HepG2 (cell line): ENCODE measurements at regions not wholly inside any gene's neighbourhood (a gene's known extent, or its start where the extent isn't known, plus 50 kb on each side); places are given as distances from the start of the nearest gene placed in this dataset.

ENCODE experiments used
- ATAC-seq: fragments of 200-7000 bp; cut with Tn5 transposase; 3 replicates; pipeline ENCODE4 v1.9.1; 2020; ENCODE audit warnings: mild to moderate bottlenecking, moderate library complexity
- BruUV-seq: library from RNA; stranded (reverse); fragments of 400-500 nt; replicated peaks from 2 replicates; lab custom pipeline; 2021; lab: Mats Ljungman, UMichigan
- CTCF ChIA-PET: fragments of 300-600 bp; formaldehyde crosslinking; extraction: SDS; loops from one replicate; lab custom pipeline; 2021; ENCODE audit warnings: low total read pairs, inconsistent platforms, low intra/inter-chr PET ratio; lab: Yijun Ruan, JAX
- POLR2A ChIA-PET: fragments of 350-600 bp; sonication (Branson Sonifier 250); formaldehyde crosslinking; loops from one replicate; lab custom pipeline; 2020; ENCODE audit warnings: antibody characterized with exemption, inconsistent platforms; lab: Yijun Ruan, JAX
- DNase-seq: peaks from one replicate; pipeline ENCODE4 v3.0.0-alpha.2; 2015; ENCODE audit warnings: low spot score
- FAIRE-seq: peaks from 3 replicates; lab custom pipeline; 2011; peaks lifted over from hg19 to GRCh38; lab: Jason Lieb, UNC
- H2AFZ ChIP-seq: one replicate; pipeline ENCODE4 v1.6.1; 2011; ENCODE audit warnings: low read length, inconsistent platforms
- H3K27ac ChIP-seq: fragments of 300-600 bp; 3 replicates; pipeline ENCODE4 v1.8.0; 2011; ENCODE audit warnings: mixed run types, mild to moderate bottlenecking, mixed read lengths, low read length, inconsistent platforms; ENCODE audit not compliant: insufficient read depth; ENCODE audit errors: extremely low read length
- H3K27me3 ChIP-seq, 2 experiments: fragments of 200-600 bp in 1 of 2; 2 replicates in 1 of 2; 3 replicates in 1 of 2; pipeline versions ENCODE4 v1.6.0 to v1.8.0; 2011; ENCODE audit warnings: low read length in 2 of 2, mild to moderate bottlenecking in 2 of 2, moderate library complexity in 2 of 2, inconsistent platforms in 1 of 2; ENCODE audit not compliant: insufficient read depth in 2 of 2, control insufficient read depth in 1 of 2
- H3K36me3 ChIP-seq, 2 experiments: fragments of 200-600 bp in 1 of 2; replicated peaks in 1 of 2; 2 replicates in 1 of 2; 3 replicates in 1 of 2; pipeline versions ENCODE4 v1.5.1 to v1.8.0; 2011; ENCODE audit warnings: low read length in 2 of 2, inconsistent platforms in 1 of 2; ENCODE audit not compliant: insufficient read depth in 2 of 2, control insufficient read depth in 1 of 2
- H3K4me1 ChIP-seq: 2 replicates; pipeline ENCODE4 v1.5.1; 2012; ENCODE audit warnings: low read length, inconsistent platforms; ENCODE audit not compliant: insufficient read depth
- H3K4me2 ChIP-seq: 2 replicates; pipeline ENCODE4 v1.6.0; 2011; ENCODE audit warnings: low read depth, low read length, inconsistent platforms
- H3K4me3 ChIP-seq, 3 experiments: fragments of 200-600 bp in 1 of 3; sonication (generic), shearing (Covaris generic) in 1 of 3; replicated peaks in 1 of 3; 2 replicates each; pipeline ENCODE4 v1.5.1; 2011 to 2016; ENCODE audit warnings: low read length in 3 of 3, inconsistent platforms in 2 of 3, low read depth in 2 of 3, mild to moderate bottlenecking in 2 of 3, control low read depth in 1 of 3, mixed read lengths in 1 of 3; ENCODE audit not compliant: insufficient read depth in 1 of 3
- H3K79me2 ChIP-seq: one replicate; pipeline ENCODE4 v1.6.1; 2011; ENCODE audit warnings: low read length, inconsistent platforms; ENCODE audit not compliant: insufficient read depth
- H3K9ac ChIP-seq: 2 replicates; pipeline ENCODE4 v1.6.0; 2011; ENCODE audit warnings: mild to moderate bottlenecking, low read depth, low read length, inconsistent platforms; ENCODE audit not compliant: insufficient read depth
- H3K9me3 ChIP-seq: 2 replicates; pipeline ENCODE4 v1.5.1; 2012; ENCODE audit warnings: mild to moderate bottlenecking, low read length
- H4K20me1 ChIP-seq: 2 replicates; pipeline ENCODE4 v1.6.0; 2011; ENCODE audit warnings: inconsistent platforms, mild to moderate bottlenecking, low read length, moderate library complexity; ENCODE audit not compliant: insufficient read depth
- BRF2 ChIP-seq: sonication (generic); formaldehyde crosslinking; IDR thresholded peaks from 2 replicates; pipeline ENCODE4 v1.8.1; 2022; ENCODE audit warnings: mild to moderate bottlenecking, missing genetic modification reagents
- HMG20A ChIP-seq: IDR thresholded peaks from 2 replicates; pipeline ENCODE4 v1.6.1; 2016; ENCODE audit warnings: borderline replicate concordance
- HMGXB4 ChIP-seq, 2 experiments: sonication (generic) in 1 of 2; formaldehyde crosslinking in 1 of 2; IDR thresholded peaks; 2 replicates each; pipeline versions ENCODE4 v1.4.0 to v1.6.1; 2018 to 2020; ENCODE audit warnings: missing genetic modification reagents in 2 of 2, borderline replicate concordance in 1 of 2, low read depth in 1 of 2, mild to moderate bottlenecking in 1 of 2, missing biosample characterization in 1 of 2
- IRF2 ChIP-seq: IDR thresholded peaks from 2 replicates; pipeline ENCODE4 v1.6.1; 2018; ENCODE audit warnings: missing genetic modification reagents, missing compliant biosample characterization
- ISL2 ChIP-seq: sonication (generic); formaldehyde crosslinking; IDR thresholded peaks from 2 replicates; pipeline ENCODE4 v1.5.0; 2020; ENCODE audit warnings: missing genetic modification reagents
- MXI1 ChIP-seq: IDR thresholded peaks from 3 replicates; pipeline ENCODE4 v1.6.1; 2012; ENCODE audit warnings: low read depth, low read length, inconsistent platforms, borderline replicate concordance
- NFRKB ChIP-seq: fragments of 450-650 bp; IDR thresholded peaks from 2 replicates; pipeline ENCODE4 v1.6.1; 2017
- RARA ChIP-seq: IDR thresholded peaks from 2 replicates; pipeline ENCODE4 v1.6.1; 2016; ENCODE audit warnings: missing genetic modification reagents, missing compliant biosample characterization
- RBM22 ChIP-seq: fragments of 200-400 bp; formaldehyde crosslinking; optimal IDR thresholded peaks from 2 replicates; pipeline ENCODE3; 2017; ENCODE audit warnings: mild to moderate bottlenecking, low read length, moderate library complexity
- SALL1 ChIP-seq: sonication (generic); formaldehyde crosslinking; IDR thresholded peaks from 2 replicates; pipeline ENCODE4 v1.8.0; 2022; ENCODE audit warnings: mild to moderate bottlenecking, missing genetic modification reagents
- SP5 ChIP-seq: IDR thresholded peaks from 2 replicates; pipeline ENCODE4 v1.6.1; 2016; ENCODE audit warnings: low read depth, borderline replicate concordance
- TBX2 ChIP-seq: sonication (generic); formaldehyde crosslinking; IDR thresholded peaks from 2 replicates; pipeline ENCODE4 v1.5.0; 2020; ENCODE audit warnings: missing genetic modification reagents, mild to moderate bottlenecking, borderline replicate concordance
- TRAFD1 ChIP-seq: sonication (generic); formaldehyde crosslinking; IDR thresholded peaks from 2 replicates; pipeline ENCODE4 v1.5.1; 2020; ENCODE audit warnings: missing genetic modification reagents, mild to moderate bottlenecking, borderline replicate concordance
- ZBTB21 ChIP-seq: sonication (generic); formaldehyde crosslinking; IDR thresholded peaks from 2 replicates; pipeline ENCODE4 v1.4.0; 2020; ENCODE audit warnings: missing genetic modification reagents
- ZBTB4 ChIP-seq: sonication (generic); formaldehyde crosslinking; IDR thresholded peaks from 2 replicates; pipeline ENCODE4 v1.4.0; 2020; ENCODE audit warnings: missing genetic modification reagents, mild to moderate bottlenecking, borderline replicate concordance
- ZNF224 ChIP-seq: sonication (generic); formaldehyde crosslinking; IDR thresholded peaks from 2 replicates; pipeline ENCODE4 v1.5.0; 2020; ENCODE audit warnings: mild to moderate bottlenecking, missing genetic modification reagents
- ZNF563 ChIP-seq: sonication (generic); formaldehyde crosslinking; IDR thresholded peaks from 2 replicates; pipeline ENCODE4 v1.8.0; 2022; ENCODE audit warnings: mild to moderate bottlenecking, moderate library complexity, missing genetic modification reagents
- ZNF569 ChIP-seq: sonication (generic); formaldehyde crosslinking; IDR thresholded peaks from 2 replicates; pipeline ENCODE4 v1.5.0; 2020; ENCODE audit warnings: mild to moderate bottlenecking, missing genetic modification reagents, moderate library complexity, borderline replicate concordance
- WGBS: methylation state at CpG from one replicate; pipeline ENCODE4 v1.1.6; 2017; ENCODE audit warnings: low lambda C conversion rate; 5-methylcytosine and 5-hydroxymethylcytosine counted together
- in situ Hi-C: cut with HindIII; loops from 2 replicates; pipeline ENCODE4 v1.10.0; 2017; ENCODE audit warnings: low pct_unique_long_range_greater_than_20kb; ENCODE audit not compliant: extremely low pct_ligation_motif_present
- intact Hi-C: fragments of 100-400 bp; cut with micrococcal nuclease; formaldehyde crosslinking; loops from one replicate; pipeline ENCODE4 v1.10.0; 2022; ENCODE audit not compliant: unreplicated experiment

GRCh38 chr18:39311111-39311712 is 1745.6 kb upstream of the CELF4 start:
- H4K20me1 ChIP-seq: no peaks in the 10 kb centered on the region
- ChIA-PET POLR2A (no interaction called here), CTCF (no interaction called here)
- H3K9me3 ChIP-seq: no peaks in the 10 kb centered on the region
- BruUV-seq: no TSS peak
- no peak overlapping the region for H3K4me2 ChIP-seq
- no peak overlapping the region for H2AFZ ChIP-seq
- no peak overlapping the region for H3K9ac ChIP-seq
- H3K4me3 ChIP-seq: no peak overlapping the region
- no peaks in the 10 kb centered on the region for H3K36me3 ChIP-seq
- no peaks in the 10 kb centered on the region for H3K4me1 ChIP-seq
- DNase-seq (no peak), ATAC-seq (no peak), FAIRE-seq (no peak)
- H3K27ac ChIP-seq: no peak overlapping the region
- TF ChIP-seq SALL1 (CRISPR knock-in tag): no peak
- TF ChIP-seq IRF2 (CRISPR knock-in tag): no peak
- no peak for TF ChIP-seq TBX2 (CRISPR knock-in tag)
- TF ChIP-seq RARA: no peak
- no peak for TF ChIP-seq ZNF563 (CRISPR knock-in tag)
- TF ChIP-seq HMG20A (CRISPR knock-in tag): no peak
- TF ChIP-seq ZNF569: no peak
- no peak for TF ChIP-seq ZBTB4
- no peak for TF ChIP-seq ISL2 (CRISPR knock-in tag)
- TF ChIP-seq RBM22: no peak
- TF ChIP-seq ZNF224 (CRISPR knock-in tag): no peak
- no peak for TF ChIP-seq BRF2 (CRISPR knock-in tag)
- TF ChIP-seq HMGXB4 (CRISPR knock-in tag; IDR thresholded peaks at IDR 0.05; ENCODE audit: borderline replicate concordance in 1 of 2, low read depth in 1 of 2): no peak
- no peak for TF ChIP-seq TRAFD1 (CRISPR knock-in tag)
- no peak for TF ChIP-seq SP5 (CRISPR knock-in tag)
- no peak for TF ChIP-seq ZBTB21 (CRISPR knock-in tag)
- no peak for TF ChIP-seq NFRKB
- TF ChIP-seq MXI1: no peak
- H3K79me2 ChIP-seq: no peaks in the 10 kb centered on the region
- intact Hi-C loops (no loop called here), in situ Hi-C loops (no loop called here)
- no peaks in the 10 kb centered on the region; a peak in 1 of 5 replicates for H3K27me3 ChIP-seq
- WGBS: 79% methylated on average over 7 of the region's 7 CpGs
